ENCODE measurements at regions not wholly inside any gene's neighbourhood (a gene's known extent, or its start where the extent isn't known, plus 50 kb on each side); places are given as distances from the start of the nearest gene placed in this dataset.

GRCh38 chr10:88209231-88209630, 345.8 kb downstream of the PTEN start:
- no peak for DNase-seq (ENCODE audit: low read depth)
- no peak overlapping the region for H3K4me3 ChIP-seq (ENCODE audit: low read depth, low read length)
- in situ Hi-C loops (cut with HindIII; ENCODE audit: low sequenced_read_pairs), result no loop called here
- no peak for TF ChIP-seq CTCF (IDR thresholded peaks at IDR 0.05; ENCODE audit: low read depth, low read length, missing control alignments)

GRCh38 chr10:88209837-88210561, 346.6 kb downstream of the PTEN start:
- in situ Hi-C loops (cut with HindIII; ENCODE audit: low sequenced_read_pairs), result no loop called here
- TF ChIP-seq CTCF (IDR thresholded peaks at IDR 0.05; ENCODE audit: low read depth, low read length, missing control alignments), result no peak

GRCh38 chr10:88211230-88211629, 347.8 kb downstream of the PTEN start:
- in situ Hi-C loops (cut with HindIII; ENCODE audit: low sequenced_read_pairs), result no loop called here
- TF ChIP-seq CTCF (IDR thresholded peaks at IDR 0.05; ENCODE audit: low read depth, low read length, missing control alignments), result no peak
- no peak overlapping the region for H3K4me3 ChIP-seq (ENCODE audit: low read depth, low read length)
- DNase-seq (ENCODE audit: low read depth), result no peak

More at GRCh38 chr10:88209837-88210561, 346.6 kb downstream of the PTEN start:
- no peak overlapping the region for H3K4me3 ChIP-seq (ENCODE audit: low read depth, low read length)
- DNase-seq (ENCODE audit: low read depth), result no peak

GRCh38 chr10:88212069-88212468, 348.6 kb downstream of the PTEN start:
- H3K4me3 ChIP-seq (ENCODE audit: low read depth, low read length), result no peak overlapping the region
- in situ Hi-C loops (cut with HindIII; ENCODE audit: low sequenced_read_pairs), result no loop called here
- DNase-seq (ENCODE audit: low read depth), result no peak
- no peak for TF ChIP-seq CTCF (IDR thresholded peaks at IDR 0.05; ENCODE audit: low read depth, low read length, missing control alignments)

GRCh38 chr10:88213065-88213605, 349.7 kb downstream of the PTEN start:
- no peak for TF ChIP-seq CTCF (IDR thresholded peaks at IDR 0.05; ENCODE audit: low read depth, low read length, missing control alignments)
- H3K4me3 ChIP-seq (ENCODE audit: low read depth, low read length), result no peak overlapping the region
- in situ Hi-C loops (cut with HindIII; ENCODE audit: low sequenced_read_pairs), result no loop called here
- no peak for DNase-seq (ENCODE audit: low read depth)

GRCh38 chr10:88216976-88217375, 353.6 kb downstream of the PTEN start:
- DNase-seq (ENCODE audit: low read depth), result no peak
- no peak overlapping the region for H3K4me3 ChIP-seq (ENCODE audit: low read depth, low read length)
- TF ChIP-seq CTCF (IDR thresholded peaks at IDR 0.05; ENCODE audit: low read depth, low read length, missing control alignments), result no peak
- in situ Hi-C loops (cut with HindIII; ENCODE audit: low sequenced_read_pairs), result no loop called here
